Stimulated activated CD4-positive, alpha-beta T cell treated with anti-CD3 and anti-CD28 coated beads, Interleukin-1b, Interleukin-23, amount 100 ng/mL, for 48 hours (primary cell): ENCODE measurements at regions not wholly inside any gene's neighbourhood (a gene's known extent, or its start where the extent isn't known, plus 50 kb on each side); places are given as distances from the start of the nearest gene placed in this dataset.
"Not testable (repeated sequence)": the region's sequence is repeated elsewhere in the genome, so short reads cannot be mapped to it uniquely, and the experiment has no call there.

Source experiments
- DNase-seq: peaks from one replicate; pipeline ENCODE4 v3.0.0-alpha.2; 2020

GRCh38 chr5:72760259-72760658, 56.2 kb upstream of the TNPO1 start:
- no peak for DNase-seq

GRCh38 chr5:72752909-72753308, 63.6 kb upstream of the TNPO1 start:
- DNase-seq = no peak

- DNase-seq = no peak
Measured at GRCh38 chr5:72749362-72749997, 67.0 kb upstream of the TNPO1 start.

- DNase-seq = no peak
Measured at GRCh38 chr5:72747826-72748225, 68.6 kb upstream of the TNPO1 start.

GRCh38 chr5:72746736-72747135, 69.7 kb upstream of the TNPO1 start:
- DNase-seq = no peak

- DNase-seq = no peak
Measured at GRCh38 chr5:72744136-72744535, 72.3 kb upstream of the TNPO1 start.

- DNase-seq = no peak
Measured at GRCh38 chr5:72741805-72742204, 74.7 kb upstream of the TNPO1 start.

GRCh38 chr5:72733810-72734209, 82.7 kb upstream of the TNPO1 start:
- no peak for DNase-seq

- DNase-seq = no peak
Measured at GRCh38 chr5:72723581-72723980, 92.9 kb upstream of the TNPO1 start.

GRCh38 chr5:72722792-72723452, 93.5 kb upstream of the TNPO1 start:
- DNase-seq = no peak

GRCh38 chr5:72721844-72722243, 94.6 kb upstream of the TNPO1 start:
- no peak for DNase-seq

- DNase-seq = no peak
Measured at GRCh38 chr5:72720205-72720604, 96.3 kb upstream of the TNPO1 start.

- no peak for DNase-seq
Measured at GRCh38 chr5:72711351-72711750, 105.1 kb upstream of the TNPO1 start.

- no peak for DNase-seq
Measured at GRCh38 chr5:72709341-72709740, 107.1 kb upstream of the TNPO1 start.

GRCh38 chr5:72705178-72705577, 111.3 kb upstream of the TNPO1 start:
- no peak for DNase-seq

- DNase-seq = no peak
Measured at GRCh38 chr5:72703876-72704275, 112.6 kb upstream of the TNPO1 start.

- no peak for DNase-seq
Measured at GRCh38 chr5:72702881-72703434, 113.5 kb upstream of the TNPO1 start.

- DNase-seq = not testable (repeated sequence)
Measured at GRCh38 chr5:72702105-72702504, 114.4 kb upstream of the TNPO1 start.

GRCh38 chr5:72698481-72698880, 118.0 kb upstream of the TNPO1 start:
- DNase-seq = no peak

- no peak for DNase-seq
Measured at GRCh38 chr5:72697622-72698021, 118.8 kb upstream of the TNPO1 start.

- DNase-seq = no peak
Measured at GRCh38 chr5:72695659-72696058, 120.8 kb upstream of the TNPO1 start.

- DNase-seq = no peak
Measured at GRCh38 chr5:72694856-72695255, 121.6 kb upstream of the TNPO1 start.

- DNase-seq = no peak
Measured at GRCh38 chr5:72693546-72694205, 122.8 kb upstream of the TNPO1 start.
